Esophagus muscularis mucosa (tissue), 4 donors: ENCODE measurements at regions not wholly inside any gene's neighbourhood (a gene's known extent, or its start where the extent isn't known, plus 50 kb on each side); places are given as distances from the start of the nearest gene placed in this dataset.

Experiments used
- CTCF ChIP-seq, 3 experiments: fragments of 200-600 bp in 2 of 3; fragments of 450-650 bp in 1 of 3; sonication (generic) in 2 of 3; IDR thresholded peaks; one replicate each; pipeline ENCODE4 v1.5.1; 2017 to 2019; ENCODE audit warnings: antibody characterized with exemption in 3 of 3, mild to moderate bottlenecking in 2 of 3, moderate library complexity in 1 of 3
- EP300 ChIP-seq: sonication (generic); formaldehyde crosslinking; IDR thresholded peaks from one replicate; pipeline ENCODE4 v1.6.1; 2017; ENCODE audit warnings: antibody characterized with exemption
- POLR2A ChIP-seq: fragments of 450-650 bp; IDR thresholded peaks from one replicate; pipeline ENCODE4 v1.6.1; 2017; ENCODE audit warnings: antibody characterized with exemption, moderate library complexity, mild to moderate bottlenecking, low read depth
- POLR2AphosphoS5 ChIP-seq, 2 donors: sonication (generic); formaldehyde crosslinking; IDR thresholded peaks; one replicate each; pipeline ENCODE4 v1.6.1; 2017; ENCODE audit warnings: antibody characterized with exemption in 2 of 2

- TF ChIP-seq CTCF (IDR thresholded peaks at IDR 0.05) (no peak), POLR2AphosphoS5 (IDR thresholded peaks at IDR 0.05) (no peak), EP300 (no peak), POLR2A (no peak)
Observed at GRCh38 chr4:30416547-30416946, 303.6 kb upstream of the PCDH7 start.
